MCF 10A (cell line): ENCODE measurements at regions not wholly inside any gene's neighbourhood (a gene's known extent, or its start where the extent isn't known, plus 50 kb on each side); places are given as distances from the start of the nearest gene placed in this dataset.

Source experiments
- BruUV-seq: library from RNA; stranded (reverse); fragments of 400-500 nt; replicated peaks from 2 replicates; lab custom pipeline; 2021; lab: Mats Ljungman, UMichigan
- CTCF ChIA-PET: fragments of 300-600 bp; sonication (Branson Sonifier 250); formaldehyde crosslinking; extraction: SDS; loops from one replicate; lab custom pipeline; 2021; ENCODE audit warnings: antibody characterized with exemption, inconsistent platforms; lab: Yijun Ruan, JAX
- POLR2A ChIA-PET: fragments of 300-600, 350-650 bp; sonication (Branson Sonifier 250); formaldehyde crosslinking; extraction: SDS; loops from one replicate; lab custom pipeline; 2020; ENCODE audit warnings: antibody characterized with exemption, inconsistent platforms; lab: Yijun Ruan, JAX
- DNase-seq: peaks from one replicate; pipeline ENCODE4 v3.0.0-alpha.2; 2018; ENCODE audit not compliant: unreplicated experiment
- H3K27ac Mint-ChIP-seq: one replicate; pipeline ENCODE4 v1.8.0; 2022; ENCODE audit warnings: mild to moderate bottlenecking, low read depth, mixed read lengths; ENCODE audit not compliant: unreplicated experiment
- H3K27me3 Mint-ChIP-seq: one replicate; pipeline ENCODE4 v1.8.0; 2022; ENCODE audit warnings: mixed read lengths; ENCODE audit not compliant: insufficient read depth, unreplicated experiment
- H3K36me3 Mint-ChIP-seq: one replicate; pipeline ENCODE4 v1.8.0; 2022; ENCODE audit warnings: mild to moderate bottlenecking, moderate library complexity, mixed read lengths; ENCODE audit not compliant: insufficient read depth, unreplicated experiment
- H3K4me1 Mint-ChIP-seq: one replicate; pipeline ENCODE4 v1.8.0; 2022; ENCODE audit warnings: mixed read lengths; ENCODE audit not compliant: insufficient read depth, unreplicated experiment
- H3K4me3 Mint-ChIP-seq: one replicate; pipeline ENCODE4 v1.8.0; 2022; ENCODE audit warnings: mild to moderate bottlenecking, moderate library complexity, mixed read lengths; ENCODE audit not compliant: unreplicated experiment
- H3K9me3 Mint-ChIP-seq: one replicate; pipeline ENCODE4 v1.8.0; 2022; ENCODE audit warnings: mixed read lengths; ENCODE audit not compliant: unreplicated experiment
- intact Hi-C: fragments of 100-400 bp; cut with micrococcal nuclease; formaldehyde crosslinking; loops from 2 replicates; pipeline ENCODE4 v1.14.1; 2022
- TF ChIP-seq, protein P1 (sequence below): fragments of 200-600 bp; IDR thresholded peaks from one replicate; pipeline ENCODE4 v1.8.0; 2022; ENCODE audit warnings: antibody characterized with exemption, mild to moderate bottlenecking; ENCODE audit not compliant: unreplicated experiment

DNA sequence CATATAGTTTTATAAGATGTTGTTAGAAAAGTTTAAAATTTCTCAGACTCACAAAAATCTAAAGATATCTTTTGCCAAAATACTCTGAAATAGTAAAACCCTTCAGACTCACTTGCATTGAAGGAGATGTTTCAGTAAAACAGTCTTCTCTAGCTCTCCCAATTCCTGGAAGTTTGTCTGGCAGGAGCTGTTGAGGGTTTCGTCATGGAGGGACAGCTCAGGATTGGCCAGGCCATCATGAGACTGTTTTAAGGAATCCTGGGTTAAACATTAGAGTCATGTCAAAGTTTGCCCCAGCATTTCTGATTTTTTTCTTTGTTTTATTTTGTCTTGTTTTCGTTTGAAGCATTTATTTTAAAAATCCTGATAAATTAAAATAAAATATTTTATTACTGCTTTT is 293.8 kb upstream of the PBX1 start:
- no TSS peak for BruUV-seq
- POLR2A ChIA-PET: no interaction called here

DNA sequence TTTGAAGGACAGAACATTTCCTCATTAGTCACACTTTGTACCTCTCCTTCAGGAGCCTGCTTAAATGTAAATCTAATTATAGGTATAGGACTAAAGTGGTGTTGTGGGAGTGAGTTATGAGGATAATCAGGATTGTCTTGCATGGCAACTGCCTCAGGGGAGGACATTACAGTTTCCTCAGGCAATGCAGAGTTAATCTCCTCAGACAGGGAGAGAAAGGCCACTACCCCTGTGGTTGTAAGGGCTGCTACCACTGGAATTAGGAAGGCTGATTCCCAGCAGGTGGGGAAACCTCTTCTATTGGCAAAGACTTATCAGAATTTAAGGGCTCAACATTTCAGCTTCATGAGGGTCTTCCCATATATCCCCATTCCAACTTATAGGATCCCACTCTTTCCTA is 286.8 kb upstream of the PBX1 start:
- Mint-ChIP-seq H3K9me3 (peaks cover 20% of the 10 kb centered on the region), H3K36me3 (no peaks in the 10 kb centered on the region), H3K27ac (no peak overlapping the region), H3K4me3 (no peak overlapping the region), H3K27me3 (no peaks in the 10 kb centered on the region), H3K4me1 (no peaks in the 10 kb centered on the region)
- ChIA-PET CTCF (no interaction called here), POLR2A (no interaction called here)
- intact Hi-C loops: no loop called here
- TF ChIP-seq, protein P1, sequence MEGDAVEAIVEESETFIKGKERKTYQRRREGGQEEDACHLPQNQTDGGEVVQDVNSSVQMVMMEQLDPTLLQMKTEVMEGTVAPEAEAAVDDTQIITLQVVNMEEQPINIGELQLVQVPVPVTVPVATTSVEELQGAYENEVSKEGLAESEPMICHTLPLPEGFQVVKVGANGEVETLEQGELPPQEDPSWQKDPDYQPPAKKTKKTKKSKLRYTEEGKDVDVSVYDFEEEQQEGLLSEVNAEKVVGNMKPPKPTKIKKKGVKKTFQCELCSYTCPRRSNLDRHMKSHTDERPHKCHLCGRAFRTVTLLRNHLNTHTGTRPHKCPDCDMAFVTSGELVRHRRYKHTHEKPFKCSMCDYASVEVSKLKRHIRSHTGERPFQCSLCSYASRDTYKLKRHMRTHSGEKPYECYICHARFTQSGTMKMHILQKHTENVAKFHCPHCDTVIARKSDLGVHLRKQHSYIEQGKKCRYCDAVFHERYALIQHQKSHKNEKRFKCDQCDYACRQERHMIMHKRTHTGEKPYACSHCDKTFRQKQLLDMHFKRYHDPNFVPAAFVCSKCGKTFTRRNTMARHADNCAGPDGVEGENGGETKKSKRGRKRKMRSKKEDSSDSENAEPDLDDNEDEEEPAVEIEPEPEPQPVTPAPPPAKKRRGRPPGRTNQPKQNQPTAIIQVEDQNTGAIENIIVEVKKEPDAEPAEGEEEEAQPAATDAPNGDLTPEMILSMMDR: no peak
- no TSS peak for BruUV-seq
- no peak for DNase-seq

More for the DNA sequence above, 293.8 kb upstream of the PBX1 start:
- peaks cover 32% of the 10 kb centered on the region for H3K4me1 Mint-ChIP-seq
- H3K4me3 Mint-ChIP-seq: no peak overlapping the region
- no peaks in the 10 kb centered on the region for H3K9me3 Mint-ChIP-seq
- TF ChIP-seq, protein P1: no peak
- intact Hi-C loops: no loop called here
- no peaks in the 10 kb centered on the region for H3K36me3 Mint-ChIP-seq
- no peak for DNase-seq
- H3K27ac Mint-ChIP-seq: no peak overlapping the region
- CTCF ChIA-PET: interaction anchor here (1.1 kb wide), 1 partner anchor 28 kb away, joined by 4 read pairs; no protein-coding TSS in a partner anchor
- H3K27me3 Mint-ChIP-seq: no peaks in the 10 kb centered on the region

DNA sequence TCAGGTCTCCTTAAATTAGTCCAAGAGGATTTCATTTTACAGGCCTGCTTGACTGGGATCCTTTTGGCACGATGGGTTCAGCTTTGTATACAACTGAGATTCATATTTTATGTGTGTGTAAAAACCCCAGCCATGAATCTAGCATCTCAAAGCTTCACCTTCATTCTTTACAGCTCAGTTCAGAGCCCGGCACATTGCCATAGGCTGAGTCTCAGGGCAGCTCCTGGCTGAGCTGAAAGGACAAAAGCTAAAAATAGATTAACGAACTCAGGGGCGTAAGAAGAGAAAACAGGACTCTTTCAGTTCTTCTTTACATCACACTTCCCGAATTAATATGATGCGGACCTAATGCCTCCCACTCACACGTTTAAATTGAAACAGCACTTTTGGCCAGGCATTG is 262.8 kb upstream of the PBX1 start:
- no peaks in the 10 kb centered on the region for H3K36me3 Mint-ChIP-seq
- intact Hi-C loops: no loop called here
- POLR2A ChIA-PET: no interaction called here

DNA sequence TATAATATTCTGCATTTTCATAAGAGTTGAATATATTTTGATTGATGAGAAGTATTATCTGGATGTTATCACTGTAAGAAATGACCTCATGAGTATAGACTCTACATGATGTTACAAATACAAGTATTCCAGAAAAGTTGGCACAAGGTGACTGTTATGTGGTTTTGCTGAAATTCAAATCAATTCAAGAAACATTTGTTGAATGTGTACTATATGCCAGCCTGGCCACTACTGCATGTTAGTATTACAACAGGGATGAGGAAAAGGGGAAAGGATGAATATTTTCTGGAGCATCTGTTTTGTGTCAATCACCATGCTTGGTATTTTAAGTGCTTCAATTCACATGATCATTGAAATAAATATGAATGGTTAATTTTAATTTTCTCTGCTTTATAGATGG is 250.9 kb upstream of the PBX1 start:
- no peaks in the 10 kb centered on the region for H3K36me3 Mint-ChIP-seq
- H3K9me3 Mint-ChIP-seq: no peaks in the 10 kb centered on the region
- H3K4me1 Mint-ChIP-seq: no peaks in the 10 kb centered on the region
- ChIA-PET CTCF (no interaction called here), POLR2A (no interaction called here)
- TF ChIP-seq, protein P1: no peak
- H3K27ac Mint-ChIP-seq: no peak overlapping the region
- no peaks in the 10 kb centered on the region for H3K27me3 Mint-ChIP-seq
- no peak for DNase-seq
- intact Hi-C loops: no loop called here
- no peak overlapping the region for H3K4me3 Mint-ChIP-seq
- BruUV-seq: no TSS peak

More for the DNA sequence above, 262.8 kb upstream of the PBX1 start:
- DNase-seq: no peak
- CTCF ChIA-PET: interaction anchor here (0.7 kb wide), 1 partner anchor 495 kb away, joined by 3 read pairs; no protein-coding TSS in a partner anchor
- Mint-ChIP-seq H3K4me1 (no peaks in the 10 kb centered on the region), H3K9me3 (no peaks in the 10 kb centered on the region), H3K27me3 (no peaks in the 10 kb centered on the region), H3K4me3 (no peak overlapping the region), H3K27ac (no peak overlapping the region)
- TF ChIP-seq, protein P1: no peak
- no TSS peak for BruUV-seq
